WTC11 (cell line): ENCODE measurements at regions not wholly inside any gene's neighbourhood (a gene's known extent, or its start where the extent isn't known, plus 50 kb on each side); places are given as distances from the start of the nearest gene placed in this dataset.

ENCODE experiments used
- ATF1 ChIP-seq: sonication (generic); formaldehyde crosslinking; IDR thresholded peaks from 2 replicates; pipeline ENCODE4 v1.8.1; 2023; ENCODE audit warnings: mild to moderate bottlenecking, moderate library complexity, missing genetic modification reagents
- ATF2 ChIP-seq: sonication (generic); formaldehyde crosslinking; IDR thresholded peaks from 2 replicates; pipeline ENCODE4 v1.8.1; 2022; ENCODE audit warnings: low read depth, missing genetic modification reagents, borderline replicate concordance
- ATF3 ChIP-seq: sonication (generic); formaldehyde crosslinking; conservative IDR thresholded peaks from 2 replicates; pipeline ENCODE4 v1.8.1; 2022; ENCODE audit warnings: mild to moderate bottlenecking, missing genetic modification reagents
- CTCF ChIP-seq: fragments of 200-600 bp; IDR thresholded peaks from 2 replicates; pipeline ENCODE4 v1.8.0; 2022; ENCODE audit warnings: antibody characterized with exemption
- E2F5 ChIP-seq: sonication (generic); formaldehyde crosslinking; IDR thresholded peaks from 2 replicates; pipeline ENCODE4 v1.8.1; 2022; ENCODE audit warnings: mild to moderate bottlenecking, moderate library complexity, missing genetic modification reagents
- ETV6 ChIP-seq: sonication (generic); formaldehyde crosslinking; IDR thresholded peaks from 2 replicates; pipeline ENCODE4 v1.8.1; 2022; ENCODE audit warnings: mild to moderate bottlenecking, missing genetic modification reagents
- FOXP1 ChIP-seq: sonication (generic); formaldehyde crosslinking; IDR thresholded peaks from 2 replicates; pipeline ENCODE4 v1.8.0; 2022; ENCODE audit warnings: missing genetic modification reagents, mild to moderate bottlenecking, moderate library complexity, borderline replicate concordance
- GABPB1 ChIP-seq: sonication (generic); formaldehyde crosslinking; IDR thresholded peaks from 2 replicates; pipeline ENCODE4 v1.8.1; 2023; ENCODE audit warnings: mild to moderate bottlenecking, missing genetic modification reagents
- NFE2L1 ChIP-seq: sonication (generic); formaldehyde crosslinking; IDR thresholded peaks from 2 replicates; pipeline ENCODE4 v1.8.1; 2023; ENCODE audit warnings: missing genetic modification reagents
- USF1 ChIP-seq: sonication (generic); formaldehyde crosslinking; IDR thresholded peaks from 2 replicates; pipeline ENCODE4 v1.8.0; 2022; ENCODE audit warnings: mild to moderate bottlenecking, missing genetic modification reagents
- USF2 ChIP-seq: sonication (generic); formaldehyde crosslinking; IDR thresholded peaks from 2 replicates; pipeline ENCODE4 v1.8.1; 2023; ENCODE audit warnings: mild to moderate bottlenecking, missing genetic modification reagents, moderate library complexity
- ZNF317 ChIP-seq: sonication (generic); formaldehyde crosslinking; IDR thresholded peaks from 2 replicates; pipeline ENCODE4 v1.8.1; 2023; ENCODE audit warnings: low read depth, mild to moderate bottlenecking, moderate library complexity, missing genetic modification reagents, borderline replicate concordance
- TF ChIP-seq, protein P1 (sequence below): sonication (generic); formaldehyde crosslinking; IDR thresholded peaks from 2 replicates; pipeline ENCODE4 v1.8.1; 2023; ENCODE audit warnings: mild to moderate bottlenecking, missing genetic modification reagents
- TF ChIP-seq, protein P2 (sequence below): sonication (generic); formaldehyde crosslinking; IDR thresholded peaks from 2 replicates; pipeline ENCODE4 v1.8.1; 2022; ENCODE audit warnings: mild to moderate bottlenecking, missing genetic modification reagents, moderate library complexity, borderline replicate concordance

DNA sequence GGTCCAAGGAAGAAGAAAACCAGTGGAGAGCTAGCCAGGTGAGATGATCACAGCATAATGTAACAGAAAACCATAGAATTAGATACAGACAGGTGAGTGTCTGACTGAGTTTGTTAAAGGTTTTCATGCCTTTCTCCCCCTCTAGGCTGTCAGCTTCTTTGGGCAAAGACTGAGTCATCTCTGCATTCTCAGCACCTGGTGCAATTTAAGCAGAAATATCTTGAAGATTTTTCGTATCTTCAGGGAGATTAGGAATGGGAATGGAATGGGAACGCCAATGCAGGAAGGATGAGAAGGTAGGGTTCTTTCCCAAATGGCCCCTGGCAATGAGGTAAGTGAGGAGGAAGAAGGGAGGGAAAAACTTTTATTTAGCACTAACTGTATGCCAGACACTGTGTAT, 122.0 kb upstream of the SLC7A14 start:
- TF ChIP-seq CTCF (no peak), NFE2L1 (no peak), USF1 (CRISPR knock-in tag) (no peak), ATF3 (CRISPR knock-in tag) (no peak), ATF2 (CRISPR knock-in tag) (no peak), USF2 (no peak), GABPB1 (no peak), ATF1 (CRISPR knock-in tag) (no peak), FOXP1 (CRISPR knock-in tag) (no peak), ZNF317 (CRISPR knock-in tag) (no peak), E2F5 (CRISPR knock-in tag) (no peak), ETV6 (CRISPR knock-in tag) (no peak)
- TF ChIP-seq, protein P1, sequence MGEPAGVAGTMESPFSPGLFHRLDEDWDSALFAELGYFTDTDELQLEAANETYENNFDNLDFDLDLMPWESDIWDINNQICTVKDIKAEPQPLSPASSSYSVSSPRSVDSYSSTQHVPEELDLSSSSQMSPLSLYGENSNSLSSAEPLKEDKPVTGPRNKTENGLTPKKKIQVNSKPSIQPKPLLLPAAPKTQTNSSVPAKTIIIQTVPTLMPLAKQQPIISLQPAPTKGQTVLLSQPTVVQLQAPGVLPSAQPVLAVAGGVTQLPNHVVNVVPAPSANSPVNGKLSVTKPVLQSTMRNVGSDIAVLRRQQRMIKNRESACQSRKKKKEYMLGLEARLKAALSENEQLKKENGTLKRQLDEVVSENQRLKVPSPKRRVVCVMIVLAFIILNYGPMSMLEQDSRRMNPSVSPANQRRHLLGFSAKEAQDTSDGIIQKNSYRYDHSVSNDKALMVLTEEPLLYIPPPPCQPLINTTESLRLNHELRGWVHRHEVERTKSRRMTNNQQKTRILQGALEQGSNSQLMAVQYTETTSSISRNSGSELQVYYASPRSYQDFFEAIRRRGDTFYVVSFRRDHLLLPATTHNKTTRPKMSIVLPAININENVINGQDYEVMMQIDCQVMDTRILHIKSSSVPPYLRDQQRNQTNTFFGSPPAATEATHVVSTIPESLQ (CRISPR knock-in tag) = no peak
- TF ChIP-seq, protein P2, sequence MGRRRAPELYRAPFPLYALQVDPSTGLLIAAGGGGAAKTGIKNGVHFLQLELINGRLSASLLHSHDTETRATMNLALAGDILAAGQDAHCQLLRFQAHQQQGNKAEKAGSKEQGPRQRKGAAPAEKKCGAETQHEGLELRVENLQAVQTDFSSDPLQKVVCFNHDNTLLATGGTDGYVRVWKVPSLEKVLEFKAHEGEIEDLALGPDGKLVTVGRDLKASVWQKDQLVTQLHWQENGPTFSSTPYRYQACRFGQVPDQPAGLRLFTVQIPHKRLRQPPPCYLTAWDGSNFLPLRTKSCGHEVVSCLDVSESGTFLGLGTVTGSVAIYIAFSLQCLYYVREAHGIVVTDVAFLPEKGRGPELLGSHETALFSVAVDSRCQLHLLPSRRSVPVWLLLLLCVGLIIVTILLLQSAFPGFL (CRISPR knock-in tag) = no peak
